K562 (cell line): ENCODE measurements at regions not wholly inside any gene's neighbourhood (a gene's known extent, or its start where the extent isn't known, plus 50 kb on each side); places are given as distances from the start of the nearest gene placed in this dataset.

ENCODE experiments used
- ATAC-seq: fragments of 200-7000 bp; cut with Tn5 transposase; 3 replicates; pipeline ENCODE4 v1.9.1; 2020; ENCODE audit warnings: moderate library complexity
- BruUV-seq: library from RNA; stranded (reverse); fragments of 400-500 nt; replicated peaks from 2 replicates; lab custom pipeline; 2021; lab: Mats Ljungman, UMichigan
- CTCF ChIA-PET: fragments of 300-600 bp; formaldehyde crosslinking; extraction: SDS; loops from one replicate; lab custom pipeline; 2021; ENCODE audit warnings: low intra/inter-chr PET ratio; lab: Yijun Ruan, JAX
- POLR2A ChIA-PET: fragments of 300-600, 350-650 bp; sonication (Branson Sonifier 250); formaldehyde crosslinking; extraction: SDS; loops from one replicate; lab custom pipeline; 2021; ENCODE audit warnings: antibody characterized with exemption, inconsistent platforms; lab: Yijun Ruan, JAX
- DNase-seq, 4 experiments: peaks; one replicate each; pipeline versions ENCODE4 v3.0.0 to v3.0.0-alpha.2; 2011 to 2018; ENCODE audit warnings: low spot score in 3 of 4, mixed read lengths in 3 of 4; ENCODE audit errors: extremely low read depth in 1 of 4
- FAIRE-seq: peaks from 2 replicates; lab custom pipeline; 2011; peaks lifted over from hg19 to GRCh38; lab: Jason Lieb, UNC
- H2AFZ ChIP-seq: 2 replicates; pipeline ENCODE4 v1.6.0; 2011; ENCODE audit warnings: low read depth, low read length, control low read depth, inconsistent platforms
- H3K27ac ChIP-seq: fragments of 200-600 bp; 3 replicates; pipeline ENCODE4 v1.8.0; 2011; ENCODE audit warnings: low read depth, mild to moderate bottlenecking, control low read depth, inconsistent platforms, low read length, moderate library complexity, mixed read lengths; ENCODE audit errors: extremely low read depth
- H3K27me3 ChIP-seq, 2 experiments: fragments of 300-600 bp in 1 of 2; 2 replicates in 1 of 2; 3 replicates in 1 of 2; pipeline versions ENCODE4 v1.6.0 to v1.8.0; 2011; ENCODE audit warnings: inconsistent platforms in 2 of 2, low read length in 2 of 2, mild to moderate bottlenecking in 1 of 2, mixed read lengths in 1 of 2, moderate library complexity in 1 of 2; ENCODE audit not compliant: control insufficient read depth in 2 of 2, insufficient read depth in 2 of 2
- H3K36me3 ChIP-seq: fragments of 300-600 bp; 3 replicates; pipeline ENCODE4 v1.8.0; 2011; ENCODE audit warnings: mild to moderate bottlenecking, low read length, inconsistent platforms; ENCODE audit not compliant: control insufficient read depth, insufficient read depth
- H3K4me1 ChIP-seq, 2 experiments: fragments of 200-600 bp in 1 of 2; replicated peaks in 1 of 2; 2 replicates in 1 of 2; 3 replicates in 1 of 2; pipeline versions ENCODE4 v1.5.1 to v1.8.0; 2011; ENCODE audit warnings: inconsistent platforms in 2 of 2, low read length in 2 of 2, mild to moderate bottlenecking in 1 of 2, mixed read lengths in 1 of 2, moderate library complexity in 1 of 2; ENCODE audit not compliant: control insufficient read depth in 2 of 2, insufficient read depth in 2 of 2
- H3K4me2 ChIP-seq: 2 replicates; pipeline ENCODE4 v1.6.1; 2011; ENCODE audit warnings: low read length, control low read depth, inconsistent platforms, mixed read lengths; ENCODE audit not compliant: insufficient read depth
- H3K4me3 ChIP-seq: fragments of 200-600 bp; sonication (generic), shearing (Covaris generic); 2 replicates; pipeline ENCODE4 v1.5.1; 2016; ENCODE audit warnings: control low read depth, inconsistent platforms
- H3K79me2 ChIP-seq: fragments of 200-600 bp; 3 replicates; pipeline ENCODE4 v1.8.0; 2011; ENCODE audit warnings: low read length, inconsistent platforms; ENCODE audit not compliant: control insufficient read depth, insufficient read depth
- H3K9ac ChIP-seq, 2 experiments: 2 replicates each; pipeline versions ENCODE4 v1.6.0 to v1.6.1; 2011; ENCODE audit warnings: low read depth in 2 of 2, low read length in 2 of 2, control low read depth in 1 of 2, inconsistent platforms in 1 of 2, mild to moderate bottlenecking in 1 of 2, mixed read lengths in 1 of 2; ENCODE audit not compliant: insufficient read depth in 1 of 2
- H3K9me1 ChIP-seq: one replicate; pipeline ENCODE4 v1.6.0; 2011; ENCODE audit warnings: inconsistent platforms, mild to moderate bottlenecking, low read length, moderate library complexity; ENCODE audit not compliant: control insufficient read depth, insufficient read depth
- H3K9me3 ChIP-seq: replicated peaks from 2 replicates; pipeline ENCODE4 v1.5.1; 2011; ENCODE audit warnings: low read depth, low read length, inconsistent platforms; ENCODE audit not compliant: control insufficient read depth, insufficient read depth
- H4K20me1 ChIP-seq: replicated peaks from 2 replicates; pipeline ENCODE4 v1.6.1; 2011; ENCODE audit warnings: low read length, inconsistent platforms, mixed read lengths; ENCODE audit not compliant: control insufficient read depth, insufficient read depth
- ARID2 ChIP-seq: fragments of 450-650 bp; IDR thresholded peaks from 2 replicates; pipeline ENCODE4 v1.6.1; 2017; ENCODE audit warnings: antibody characterized with exemption, mild to moderate bottlenecking
- ATF7 ChIP-seq: fragments of 450-650 bp; IDR thresholded peaks from 2 replicates; pipeline ENCODE4 v1.7.1; 2014; ENCODE audit warnings: mild to moderate bottlenecking, moderate library complexity
- ZNF23 ChIP-seq: fragments of 250-450 bp; sonication (Bioruptor Pico); IDR thresholded peaks from 2 replicates; pipeline ENCODE4 v1.4.0; 2020; ENCODE audit warnings: mild to moderate bottlenecking
- ZNF644 ChIP-seq: fragments of 200-800 bp; sonication (Bioruptor generic); IDR thresholded peaks from 2 replicates; pipeline ENCODE4 v1.6.1; 2016; ENCODE audit warnings: low read depth, missing genetic modification characterization, missing compliant biosample characterization
- WGBS: fragments of 100-300 bp; shearing (Covaris generic); methylation state at CpG from one replicate; pipeline ENCODE4 v1.1.6; 2016; ENCODE audit warnings: low coverage, mixed read lengths; ENCODE audit not compliant: insufficient coverage; ENCODE audit errors: missing lambda C conversion rate; 5-methylcytosine and 5-hydroxymethylcytosine counted together
- in situ Hi-C: fragments of 300-500 bp; cut with MboI; formaldehyde crosslinking; loops from 4 replicates; pipeline ENCODE4 v1.15.0; 2018; ENCODE audit warnings: inconsistent platforms, mixed read lengths
- intact Hi-C: fragments of 100-400 bp; cut with micrococcal nuclease; formaldehyde crosslinking; loops from 2 replicates; pipeline ENCODE4 v1.14.2; 2022
- TF ChIP-seq, protein P1 (sequence below): fragments of 200-800 bp; sonication (Bioruptor generic); IDR thresholded peaks from 2 replicates; pipeline ENCODE4 v1.6.1; 2017; ENCODE audit warnings: missing genetic modification characterization, missing compliant biosample characterization

DNA sequence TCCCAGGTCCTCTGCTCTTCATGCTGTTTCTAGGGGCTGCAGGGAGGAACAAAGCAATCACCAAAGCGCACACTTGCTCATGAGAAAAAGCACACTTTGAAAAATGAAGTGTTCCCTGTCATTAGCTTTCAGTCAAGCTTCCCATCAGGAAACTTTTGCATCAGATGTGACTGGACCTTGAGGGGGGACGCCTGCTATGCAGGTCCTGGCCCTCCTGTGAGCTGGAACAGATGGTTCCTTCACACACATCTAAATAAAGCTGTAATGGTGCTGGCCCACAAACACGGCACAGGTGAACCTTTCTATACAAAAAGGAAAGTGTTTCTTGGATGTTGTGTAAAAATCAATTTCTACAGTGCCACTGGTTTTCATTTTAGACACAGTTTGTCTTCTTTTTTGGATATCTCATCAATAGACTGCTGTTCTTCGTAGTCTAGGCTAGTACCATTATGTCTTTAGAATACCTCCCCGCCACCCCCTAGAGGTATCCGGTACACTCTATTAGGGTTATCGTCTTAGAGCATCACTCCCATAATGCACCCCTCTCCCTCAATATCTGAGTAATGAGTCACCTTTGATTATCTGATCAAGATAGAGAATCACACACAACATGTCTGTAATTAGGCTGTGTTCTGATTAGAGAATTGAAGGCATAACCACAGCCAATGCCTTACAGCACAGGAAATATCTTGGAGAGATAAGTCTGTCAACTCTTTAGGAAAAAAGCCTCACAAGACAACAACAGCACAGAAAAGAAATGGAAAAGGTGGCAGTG, 266.3 kb downstream of the TLR4 start:
- no peak overlapping the region for H3K9ac ChIP-seq
- TF ChIP-seq ARID2, result no peak
- no peak for TF ChIP-seq ZNF644 (tag)
- no peak for TF ChIP-seq ATF7
- TF ChIP-seq, protein P1, sequence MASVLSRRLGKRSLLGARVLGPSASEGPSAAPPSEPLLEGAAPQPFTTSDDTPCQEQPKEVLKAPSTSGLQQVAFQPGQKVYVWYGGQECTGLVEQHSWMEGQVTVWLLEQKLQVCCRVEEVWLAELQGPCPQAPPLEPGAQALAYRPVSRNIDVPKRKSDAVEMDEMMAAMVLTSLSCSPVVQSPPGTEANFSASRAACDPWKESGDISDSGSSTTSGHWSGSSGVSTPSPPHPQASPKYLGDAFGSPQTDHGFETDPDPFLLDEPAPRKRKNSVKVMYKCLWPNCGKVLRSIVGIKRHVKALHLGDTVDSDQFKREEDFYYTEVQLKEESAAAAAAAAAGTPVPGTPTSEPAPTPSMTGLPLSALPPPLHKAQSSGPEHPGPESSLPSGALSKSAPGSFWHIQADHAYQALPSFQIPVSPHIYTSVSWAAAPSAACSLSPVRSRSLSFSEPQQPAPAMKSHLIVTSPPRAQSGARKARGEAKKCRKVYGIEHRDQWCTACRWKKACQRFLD, result no peak
- TF ChIP-seq ZNF23 (CRISPR knock-in tag), result no peak
- no peak overlapping the region for H3K4me2 ChIP-seq
- FAIRE-seq (no peak), ATAC-seq (no peak), DNase-seq (no peak)
- BruUV-seq, result no TSS peak
- CTCF ChIA-PET, result no interaction called here
- intact Hi-C loops (no loop called here), in situ Hi-C loops (no loop called here)
- H3K9me3 ChIP-seq, result no peaks in the 10 kb centered on the region
- no peaks in the 10 kb centered on the region for H3K9me1 ChIP-seq
- no peaks in the 10 kb centered on the region for H3K27me3 ChIP-seq
- no peak overlapping the region for H3K27ac ChIP-seq
- H3K79me2 ChIP-seq, result no peaks in the 10 kb centered on the region
- no peaks in the 10 kb centered on the region for H4K20me1 ChIP-seq
- no peak overlapping the region for H3K4me3 ChIP-seq
- WGBS, result 1% methylated on average over 7 of the region's 7 CpGs
- POLR2A ChIA-PET, result no interaction called here
- H3K36me3 ChIP-seq, result no peaks in the 10 kb centered on the region
- no peaks in the 10 kb centered on the region for H3K4me1 ChIP-seq
- H2AFZ ChIP-seq, result no peak overlapping the region
